ENCODE measurements at regions not wholly inside any gene's neighbourhood (a gene's known extent, or its start where the extent isn't known, plus 50 kb on each side); places are given as distances from the start of the nearest gene placed in this dataset.
A peak's percentile ranks its signal among the peaks of the same experiment; 100 is the strongest.

- Histone ChIP-seq H3K27me3 (ENCODE audit: control insufficient read depth, extremely low read depth, insufficient read depth, low read length) (no peaks in the 10 kb centered on the region), H2AFZ (ENCODE audit: control insufficient read depth, low read length) (no peak overlapping the region), H3K9me3 (ENCODE audit: control insufficient read depth, low read depth, low read length) (no peaks in the 10 kb centered on the region), H3K4me3 (ENCODE audit: control insufficient read depth in 2 of 3, extremely low read depth in 1 of 3, insufficient read depth in 2 of 3, low read depth in 1 of 3, low read length in 3 of 3) (no peak overlapping the region), H3K4me1 (ENCODE audit: control insufficient read depth, extremely low read depth, insufficient read depth, low read length) (no peaks in the 10 kb centered on the region), H3K9ac (ENCODE audit: control insufficient read depth, extremely low read depth, insufficient read depth, low read length) (no peak overlapping the region), H4K20me1 (ENCODE audit: control insufficient read depth, extremely low read depth, insufficient read depth, low read length) (no peaks in the 10 kb centered on the region), H3K36me3 (ENCODE audit: control insufficient read depth in 2 of 2, extremely low read depth in 1 of 2, insufficient read depth in 2 of 2, low read length in 2 of 2) (no peaks in the 10 kb centered on the region), H3K9me1 (ENCODE audit: control insufficient read depth, extremely low read depth, insufficient read depth, low read length) (no peaks in the 10 kb centered on the region), H3K79me2 (ENCODE audit: control insufficient read depth, insufficient read depth, low read length) (no peaks in the 10 kb centered on the region), H3K4me2 (ENCODE audit: control insufficient read depth, extremely low read depth, insufficient read depth, low read depth, low read length) (no peak overlapping the region), H3K27ac (ENCODE audit: control insufficient read depth, insufficient read depth, low read length) (no peak overlapping the region)
- FAIRE-seq (peak; percentile 63), DNase-seq (ENCODE audit: low read depth, low spot score) (no peak)
- dilution Hi-C loops (cut with MboI; ENCODE audit: extremely low pct_ligation_motif_present, low sequenced_read_pairs): no loop called here
- TF ChIP-seq CTCF (optimal IDR thresholded peaks at IDR 0.05 in 1 of 3, IDR thresholded peaks at IDR 0.05 in 1 of 3, conservative IDR thresholded peaks at IDR 0.05 in 1 of 3; ENCODE audit: extremely low read depth in 1 of 3, insufficient read depth in 2 of 3, low read length in 3 of 3): no peak
- TF ChIP-seq EZH2 (IDR thresholded peaks at IDR 0.05; ENCODE audit: low read length): no peak
Measured at GRCh38 chr10:33801705-33802104, 467.2 kb upstream of the NRP1 start.

GRCh38 chr10:33800986-33801385 lies 466.5 kb upstream of the NRP1 start:
- Histone ChIP-seq H3K4me2 (ENCODE audit: control insufficient read depth, extremely low read depth, insufficient read depth, low read depth, low read length) (no peak overlapping the region), H3K4me3 (ENCODE audit: control insufficient read depth in 2 of 3, extremely low read depth in 1 of 3, insufficient read depth in 2 of 3, low read depth in 1 of 3, low read length in 3 of 3) (no peak overlapping the region), H3K36me3 (ENCODE audit: control insufficient read depth in 2 of 2, extremely low read depth in 1 of 2, insufficient read depth in 2 of 2, low read length in 2 of 2) (no peaks in the 10 kb centered on the region), H3K27ac (ENCODE audit: control insufficient read depth, insufficient read depth, low read length) (no peak overlapping the region), H3K9me1 (ENCODE audit: control insufficient read depth, extremely low read depth, insufficient read depth, low read length) (no peaks in the 10 kb centered on the region), H2AFZ (ENCODE audit: control insufficient read depth, low read length) (no peak overlapping the region), H4K20me1 (ENCODE audit: control insufficient read depth, extremely low read depth, insufficient read depth, low read length) (no peaks in the 10 kb centered on the region), H3K9me3 (ENCODE audit: control insufficient read depth, low read depth, low read length) (no peaks in the 10 kb centered on the region), H3K4me1 (ENCODE audit: control insufficient read depth, extremely low read depth, insufficient read depth, low read length) (no peaks in the 10 kb centered on the region), H3K27me3 (ENCODE audit: control insufficient read depth, extremely low read depth, insufficient read depth, low read length) (no peaks in the 10 kb centered on the region), H3K79me2 (ENCODE audit: control insufficient read depth, insufficient read depth, low read length) (no peaks in the 10 kb centered on the region), H3K9ac (ENCODE audit: control insufficient read depth, extremely low read depth, insufficient read depth, low read length) (no peak overlapping the region)
- no peak for FAIRE-seq
- no peak for DNase-seq (ENCODE audit: low read depth, low spot score)
- TF ChIP-seq EZH2 (IDR thresholded peaks at IDR 0.05; ENCODE audit: low read length) (no peak), CTCF (optimal IDR thresholded peaks at IDR 0.05 in 1 of 3, IDR thresholded peaks at IDR 0.05 in 1 of 3, conservative IDR thresholded peaks at IDR 0.05 in 1 of 3; ENCODE audit: extremely low read depth in 1 of 3, insufficient read depth in 2 of 3, low read length in 3 of 3) (no peak)
- dilution Hi-C loops (cut with MboI; ENCODE audit: extremely low pct_ligation_motif_present, low sequenced_read_pairs): no loop called here

All from keratinocyte (primary cell).